HL-60 (cell line): ENCODE measurements at regions not wholly inside any gene's neighbourhood (a gene's known extent, or its start where the extent isn't known, plus 50 kb on each side); places are given as distances from the start of the nearest gene placed in this dataset.

Experiments used
- DNase-seq, 2 experiments: peaks; one replicate each; pipeline ENCODE4 v3.0.0-alpha.2; 2010 to 2020; ENCODE audit warnings: low read depth in 1 of 2, low spot score in 1 of 2
- H3K27ac ChIP-seq: fragments of 250-450 bp; sonication (Bioruptor Pico); replicated peaks from 2 replicates; pipeline ENCODE4 v1.5.1; 2020; ENCODE audit warnings: mild to moderate bottlenecking, moderate library complexity
- H3K27me3 ChIP-seq: fragments of 250-450 bp; sonication (Bioruptor Pico); 2 replicates; pipeline ENCODE4 v1.5.1; 2021; ENCODE audit warnings: mild to moderate bottlenecking, moderate library complexity; ENCODE audit not compliant: insufficient read depth, poor library complexity, severe bottlenecking
- H3K4me3 ChIP-seq: replicated peaks from 2 replicates; pipeline ENCODE4 v1.5.1; 2011; ENCODE audit warnings: mild to moderate bottlenecking, control low read depth, low read length; ENCODE audit not compliant: insufficient read depth
- CTCF ChIP-seq: IDR thresholded peaks from one replicate; pipeline ENCODE4 v1.5.1; 2011; ENCODE audit warnings: low read length, control low read depth, inconsistent platforms; ENCODE audit not compliant: insufficient read depth
- GABPA ChIP-seq: IDR thresholded peaks from 2 replicates; pipeline ENCODE4 v1.6.1; 2012; ENCODE audit warnings: low read depth
- POLR2AphosphoS5 ChIP-seq: IDR thresholded peaks from 2 replicates; pipeline ENCODE4 v1.6.1; 2012; ENCODE audit warnings: low read depth
- SPI1 ChIP-seq: IDR thresholded peaks from 2 replicates; pipeline ENCODE4 v1.6.1; 2012; ENCODE audit warnings: low read depth, mild to moderate bottlenecking, borderline replicate concordance
- TF ChIP-seq, protein P1 (sequence below): IDR thresholded peaks from 2 replicates; pipeline ENCODE4 v1.6.1; 2012; ENCODE audit warnings: low read depth; ENCODE audit not compliant: insufficient replicate concordance

GRCh38 chr14:87184180-87184579 lies 808.8 kb downstream of the GALC start:
- TF ChIP-seq GABPA (no peak), SPI1 (no peak), POLR2AphosphoS5 (no peak), CTCF (no peak)
- TF ChIP-seq, protein P1, sequence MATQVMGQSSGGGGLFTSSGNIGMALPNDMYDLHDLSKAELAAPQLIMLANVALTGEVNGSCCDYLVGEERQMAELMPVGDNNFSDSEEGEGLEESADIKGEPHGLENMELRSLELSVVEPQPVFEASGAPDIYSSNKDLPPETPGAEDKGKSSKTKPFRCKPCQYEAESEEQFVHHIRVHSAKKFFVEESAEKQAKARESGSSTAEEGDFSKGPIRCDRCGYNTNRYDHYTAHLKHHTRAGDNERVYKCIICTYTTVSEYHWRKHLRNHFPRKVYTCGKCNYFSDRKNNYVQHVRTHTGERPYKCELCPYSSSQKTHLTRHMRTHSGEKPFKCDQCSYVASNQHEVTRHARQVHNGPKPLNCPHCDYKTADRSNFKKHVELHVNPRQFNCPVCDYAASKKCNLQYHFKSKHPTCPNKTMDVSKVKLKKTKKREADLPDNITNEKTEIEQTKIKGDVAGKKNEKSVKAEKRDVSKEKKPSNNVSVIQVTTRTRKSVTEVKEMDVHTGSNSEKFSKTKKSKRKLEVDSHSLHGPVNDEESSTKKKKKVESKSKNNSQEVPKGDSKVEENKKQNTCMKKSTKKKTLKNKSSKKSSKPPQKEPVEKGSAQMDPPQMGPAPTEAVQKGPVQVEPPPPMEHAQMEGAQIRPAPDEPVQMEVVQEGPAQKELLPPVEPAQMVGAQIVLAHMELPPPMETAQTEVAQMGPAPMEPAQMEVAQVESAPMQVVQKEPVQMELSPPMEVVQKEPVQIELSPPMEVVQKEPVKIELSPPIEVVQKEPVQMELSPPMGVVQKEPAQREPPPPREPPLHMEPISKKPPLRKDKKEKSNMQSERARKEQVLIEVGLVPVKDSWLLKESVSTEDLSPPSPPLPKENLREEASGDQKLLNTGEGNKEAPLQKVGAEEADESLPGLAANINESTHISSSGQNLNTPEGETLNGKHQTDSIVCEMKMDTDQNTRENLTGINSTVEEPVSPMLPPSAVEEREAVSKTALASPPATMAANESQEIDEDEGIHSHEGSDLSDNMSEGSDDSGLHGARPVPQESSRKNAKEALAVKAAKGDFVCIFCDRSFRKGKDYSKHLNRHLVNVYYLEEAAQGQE: no peak
- H3K27ac ChIP-seq: no peak overlapping the region
- H3K27me3 ChIP-seq: no peaks in the 10 kb centered on the region
- DNase-seq: no peak
- H3K4me3 ChIP-seq: no peak overlapping the region

DNA sequence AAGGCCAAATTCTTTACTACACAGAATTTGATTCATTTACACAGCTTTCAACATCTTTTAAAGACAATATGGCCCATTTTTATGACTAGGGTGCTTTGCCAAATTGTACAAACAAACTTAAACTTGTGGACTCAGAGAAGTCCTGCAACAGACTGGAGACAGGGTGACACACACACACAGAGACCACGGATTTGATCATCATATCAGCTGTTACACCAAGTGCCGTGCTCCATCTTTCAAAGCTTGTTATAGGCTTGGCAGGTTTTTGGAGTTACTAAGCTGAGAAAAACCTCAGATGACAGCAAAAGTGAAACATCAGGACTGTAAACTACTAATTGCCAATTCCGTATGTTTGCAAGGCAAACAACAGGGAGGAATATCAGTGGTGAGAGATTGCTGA lies 811.7 kb downstream of the GALC start:
- no peak for DNase-seq

GRCh38 chr14:87179936-87180335 lies 813.0 kb downstream of the GALC start:
- H3K27me3 ChIP-seq: no peaks in the 10 kb centered on the region
- no peak overlapping the region for H3K4me3 ChIP-seq
- TF ChIP-seq, protein P1: no peak
- TF ChIP-seq SPI1 (no peak), POLR2AphosphoS5 (no peak), GABPA (no peak), CTCF (no peak)
- no peak overlapping the region for H3K27ac ChIP-seq
- no peak for DNase-seq

More for the DNA sequence above, 811.7 kb downstream of the GALC start:
- Histone ChIP-seq H3K4me3 (no peak overlapping the region), H3K27me3 (no peaks in the 10 kb centered on the region), H3K27ac (no peak overlapping the region)
- TF ChIP-seq, protein P1: no peak
- TF ChIP-seq GABPA: no peak
- no peak for TF ChIP-seq CTCF
- TF ChIP-seq POLR2AphosphoS5: no peak
- no peak for TF ChIP-seq SPI1
